ENCODE measurements at regions not wholly inside any gene's neighbourhood (a gene's known extent, or its start where the extent isn't known, plus 50 kb on each side); places are given as distances from the start of the nearest gene placed in this dataset.

DNA sequence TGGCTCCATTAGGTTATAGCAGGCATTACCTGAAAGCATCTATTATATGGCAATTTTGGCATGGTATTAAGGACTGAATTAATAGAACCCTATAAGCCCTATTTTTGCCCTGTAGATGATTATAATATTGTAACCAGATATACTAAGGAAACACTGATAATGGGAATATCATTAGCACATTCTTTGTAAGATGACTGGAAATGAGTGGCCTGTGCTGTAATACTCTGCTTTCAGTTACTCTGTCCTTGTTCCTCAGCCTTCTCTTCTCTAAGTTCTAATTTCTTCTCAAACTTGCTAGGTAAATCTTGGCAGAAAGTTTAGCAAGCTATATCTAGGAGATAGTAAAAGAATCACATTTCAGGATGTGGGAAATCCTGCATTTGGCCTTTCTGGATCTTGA, 74.0 kb upstream of the ITPRID2 start:
- TF ChIP-seq ZNF2 (tag by site-specific recombination; IDR thresholded peaks at IDR 0.05) (no peak), ZNF501 (tag by site-specific recombination; IDR thresholded peaks at IDR 0.05) (no peak), ZNF473 (tag by site-specific recombination; IDR thresholded peaks at IDR 0.05) (no peak), GFI1B (tag by site-specific recombination; IDR thresholded peaks at IDR 0.05) (no peak), ZNF121 (tag by site-specific recombination; IDR thresholded peaks at IDR 0.05) (no peak), ZNF558 (tag by site-specific recombination; IDR thresholded peaks at IDR 0.05) (no peak), ZNF837 (tag by site-specific recombination; IDR thresholded peaks at IDR 0.05) (no peak), KLF1 (tag by site-specific recombination; IDR thresholded peaks at IDR 0.05) (no peak), ZBTB17 (tag by site-specific recombination; IDR thresholded peaks at IDR 0.05) (no peak), ZNF174 (tag by site-specific recombination; IDR thresholded peaks at IDR 0.05) (no peak), MYNN (tag by site-specific recombination; IDR thresholded peaks at IDR 0.05; ENCODE audit: borderline replicate concordance) (no peak)
- TF ChIP-seq, protein P1, sequence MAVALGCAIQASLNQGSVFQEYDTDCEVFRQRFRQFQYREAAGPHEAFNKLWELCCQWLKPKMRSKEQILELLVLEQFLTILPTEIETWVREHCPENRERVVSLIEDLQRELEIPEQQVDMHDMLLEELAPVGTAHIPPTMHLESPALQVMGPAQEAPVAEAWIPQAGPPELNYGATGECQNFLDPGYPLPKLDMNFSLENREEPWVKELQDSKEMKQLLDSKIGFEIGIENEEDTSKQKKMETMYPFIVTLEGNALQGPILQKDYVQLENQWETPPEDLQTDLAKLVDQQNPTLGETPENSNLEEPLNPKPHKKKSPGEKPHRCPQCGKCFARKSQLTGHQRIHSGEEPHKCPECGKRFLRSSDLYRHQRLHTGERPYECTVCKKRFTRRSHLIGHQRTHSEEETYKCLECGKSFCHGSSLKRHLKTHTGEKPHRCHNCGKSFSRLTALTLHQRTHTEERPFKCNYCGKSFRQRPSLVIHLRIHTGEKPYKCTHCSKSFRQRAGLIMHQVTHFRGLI (tag by site-specific recombination; IDR thresholded peaks at IDR 0.05) = no peak
- TF ChIP-seq, protein P2, sequence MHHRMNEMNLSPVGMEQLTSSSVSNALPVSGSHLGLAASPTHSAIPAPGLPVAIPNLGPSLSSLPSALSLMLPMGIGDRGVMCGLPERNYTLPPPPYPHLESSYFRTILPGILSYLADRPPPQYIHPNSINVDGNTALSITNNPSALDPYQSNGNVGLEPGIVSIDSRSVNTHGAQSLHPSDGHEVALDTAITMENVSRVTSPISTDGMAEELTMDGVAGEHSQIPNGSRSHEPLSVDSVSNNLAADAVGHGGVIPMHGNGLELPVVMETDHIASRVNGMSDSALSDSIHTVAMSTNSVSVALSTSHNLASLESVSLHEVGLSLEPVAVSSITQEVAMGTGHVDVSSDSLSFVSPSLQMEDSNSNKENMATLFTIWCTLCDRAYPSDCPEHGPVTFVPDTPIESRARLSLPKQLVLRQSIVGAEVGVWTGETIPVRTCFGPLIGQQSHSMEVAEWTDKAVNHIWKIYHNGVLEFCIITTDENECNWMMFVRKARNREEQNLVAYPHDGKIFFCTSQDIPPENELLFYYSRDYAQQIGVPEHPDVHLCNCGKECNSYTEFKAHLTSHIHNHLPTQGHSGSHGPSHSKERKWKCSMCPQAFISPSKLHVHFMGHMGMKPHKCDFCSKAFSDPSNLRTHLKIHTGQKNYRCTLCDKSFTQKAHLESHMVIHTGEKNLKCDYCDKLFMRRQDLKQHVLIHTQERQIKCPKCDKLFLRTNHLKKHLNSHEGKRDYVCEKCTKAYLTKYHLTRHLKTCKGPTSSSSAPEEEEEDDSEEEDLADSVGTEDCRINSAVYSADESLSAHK (tag by site-specific recombination; IDR thresholded peaks at IDR 0.05) = no peak
- ChIA-PET POLR2A (no interaction called here), CTCF (interaction anchor here (0.6 to 0.7 kb wide), 2 partner anchors 37 to 77 kb away, joined by 3 read pairs; no protein-coding TSS in a partner anchor)
- Histone ChIP-seq H3K27ac (ENCODE audit: extremely low read depth, low read depth, low read length) (no peak overlapping the region), H3K9me3 (ENCODE audit: control insufficient read depth, insufficient read depth, low read depth, low read length) (no peaks in the 10 kb centered on the region), H3K4me1 (ENCODE audit: control insufficient read depth, insufficient read depth, low read length) (peaks cover 9% of the 10 kb centered on the region; the same call in 1 of the 2 replicates), H3K36me3 (ENCODE audit: control insufficient read depth in 2 of 2, insufficient read depth in 1 of 2, low read length in 2 of 2) (no peaks in the 10 kb centered on the region), H3K4me3 (ENCODE audit: low read depth, low read length) (no peak overlapping the region)

DNA sequence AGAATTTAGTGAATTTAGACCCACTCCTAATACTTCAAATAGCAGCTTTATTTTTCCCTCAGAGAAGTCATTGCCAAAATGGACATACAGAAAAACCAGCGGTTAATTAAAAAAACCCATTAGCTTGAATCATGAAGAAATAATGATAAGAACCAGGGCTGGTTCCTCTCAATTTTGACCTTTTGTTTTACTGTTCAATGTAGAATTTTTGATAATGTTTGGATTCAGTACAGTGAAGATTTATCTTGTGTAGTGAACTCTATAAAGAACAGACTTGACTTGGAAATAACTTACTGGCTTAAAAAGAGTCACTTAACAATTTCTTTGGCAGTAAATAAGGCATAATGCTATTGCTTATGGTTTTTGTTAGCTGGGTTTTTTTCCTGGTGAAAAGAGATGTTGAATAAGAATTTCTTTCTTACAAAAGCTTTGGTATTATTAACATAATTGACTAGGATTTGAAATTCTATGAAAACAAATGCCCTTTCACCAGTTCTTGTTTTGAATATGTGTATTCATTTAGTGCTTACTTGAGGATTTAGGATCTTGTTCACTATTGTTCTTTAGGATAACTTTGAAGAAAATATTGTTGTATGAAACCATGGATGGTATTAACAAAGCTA, 73.4 kb upstream of the ITPRID2 start:
- Histone ChIP-seq H3K4me3 (ENCODE audit: low read depth, low read length) (no peak overlapping the region), H3K27ac (ENCODE audit: extremely low read depth, low read depth, low read length) (no peak overlapping the region), H3K36me3 (ENCODE audit: control insufficient read depth in 2 of 2, insufficient read depth in 1 of 2, low read length in 2 of 2) (no peaks in the 10 kb centered on the region), H3K4me1 (ENCODE audit: control insufficient read depth, insufficient read depth, low read length) (peaks cover 9% of the 10 kb centered on the region; the same call in 1 of the 2 replicates), H3K9me3 (ENCODE audit: control insufficient read depth, insufficient read depth, low read depth, low read length) (no peaks in the 10 kb centered on the region)
- POLR2A ChIA-PET = no interaction called here
- TF ChIP-seq KLF16 (tag by site-specific recombination; IDR thresholded peaks at IDR 0.05) (no peak), ZNF311 (tag by site-specific recombination; IDR thresholded peaks at IDR 0.05; ENCODE audit: borderline replicate concordance) (no peak), KLF1 (tag by site-specific recombination; IDR thresholded peaks at IDR 0.05) (no peak), ZNF19 (tag by site-specific recombination; IDR thresholded peaks at IDR 0.05; ENCODE audit: low read depth) (no peak), MZF1 (tag by site-specific recombination; IDR thresholded peaks at IDR 0.05; ENCODE audit: borderline replicate concordance) (no peak), ZNF626 (tag by site-specific recombination; IDR thresholded peaks at IDR 0.05) (no peak), SCRT2 (tag by site-specific recombination; IDR thresholded peaks at IDR 0.05) (no peak), ZNF138 (tag by site-specific recombination; IDR thresholded peaks at IDR 0.05; ENCODE audit: borderline replicate concordance) (no peak), ZNF23 (tag by site-specific recombination; IDR thresholded peaks at IDR 0.05; ENCODE audit: borderline replicate concordance) (no peak), ZNF24 (tag by site-specific recombination; IDR thresholded peaks at IDR 0.05) (no peak), ZNF623 (tag by site-specific recombination; IDR thresholded peaks at IDR 0.05) (no peak), TRIM28 (IDR thresholded peaks at IDR 0.05; ENCODE audit: borderline replicate concordance, low read length) (no peak)
- TF ChIP-seq, protein P3, sequence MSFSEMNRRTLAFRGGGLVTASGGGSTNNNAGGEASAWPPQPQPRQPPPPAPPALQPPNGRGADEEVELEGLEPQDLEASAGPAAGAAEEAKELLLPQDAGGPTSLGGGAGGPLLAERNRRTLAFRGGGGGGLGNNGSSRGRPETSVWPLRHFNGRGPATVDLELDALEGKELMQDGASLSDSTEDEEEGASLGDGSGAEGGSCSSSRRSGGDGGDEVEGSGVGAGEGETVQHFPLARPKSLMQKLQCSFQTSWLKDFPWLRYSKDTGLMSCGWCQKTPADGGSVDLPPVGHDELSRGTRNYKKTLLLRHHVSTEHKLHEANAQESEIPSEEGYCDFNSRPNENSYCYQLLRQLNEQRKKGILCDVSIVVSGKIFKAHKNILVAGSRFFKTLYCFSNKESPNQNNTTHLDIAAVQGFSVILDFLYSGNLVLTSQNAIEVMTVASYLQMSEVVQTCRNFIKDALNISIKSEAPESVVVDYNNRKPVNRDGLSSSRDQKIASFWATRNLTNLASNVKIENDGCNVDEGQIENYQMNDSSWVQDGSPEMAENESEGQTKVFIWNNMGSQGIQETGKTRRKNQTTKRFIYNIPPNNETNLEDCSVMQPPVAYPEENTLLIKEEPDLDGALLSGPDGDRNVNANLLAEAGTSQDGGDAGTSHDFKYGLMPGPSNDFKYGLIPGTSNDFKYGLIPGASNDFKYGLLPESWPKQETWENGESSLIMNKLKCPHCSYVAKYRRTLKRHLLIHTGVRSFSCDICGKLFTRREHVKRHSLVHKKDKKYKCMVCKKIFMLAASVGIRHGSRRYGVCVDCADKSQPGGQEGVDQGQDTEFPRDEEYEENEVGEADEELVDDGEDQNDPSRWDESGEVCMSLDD (tag by site-specific recombination; IDR thresholded peaks at IDR 0.05) = no peak
- CTCF ChIA-PET = interaction anchor here (0.7 to 1.3 kb wide), 2 partner anchors 75 to 78 kb away, joined by 3 read pairs; no protein-coding TSS in a partner anchor

All from HEK293 (cell line).